WTC11 (cell line): ENCODE measurements at regions not wholly inside any gene's neighbourhood (a gene's known extent, or its start where the extent isn't known, plus 50 kb on each side); places are given as distances from the start of the nearest gene placed in this dataset.

ENCODE experiments used
- ATAC-seq: fragments of 200-7000 bp; cut with Tn5 transposase; 2 replicates; pipeline ENCODE4 v1.10.0; 2021; ENCODE audit warnings: mild to moderate bottlenecking, moderate library complexity
- CTCF ChIA-PET: fragments of 300-600 bp; sonication (Branson Sonifier 250); formaldehyde crosslinking; loops from one replicate; lab custom pipeline; 2021; ENCODE audit warnings: antibody characterized with exemption; lab: Charles Lee
- POLR2A ChIA-PET: fragments of 350-600 bp; sonication (Branson Sonifier 250); formaldehyde crosslinking; loops from one replicate; lab custom pipeline; 2021; ENCODE audit warnings: antibody characterized with exemption; lab: Charles Lee
- DNase-seq: peaks from one replicate; pipeline ENCODE4 v3.0.0; 2021; ENCODE audit warnings: low spot score
- H3K27ac Mint-ChIP-seq: 2 replicates; pipeline ENCODE4 v1.8.0; 2021; ENCODE audit warnings: mixed read lengths
- H3K27me3 Mint-ChIP-seq: 2 replicates; pipeline ENCODE4 v1.8.0; 2021; ENCODE audit warnings: low read depth, mild to moderate bottlenecking, moderate library complexity, mixed read lengths
- H3K36me3 Mint-ChIP-seq: 2 replicates; pipeline ENCODE4 v1.8.0; 2021; ENCODE audit warnings: mixed read lengths
- H3K4me1 Mint-ChIP-seq: 2 replicates; pipeline ENCODE4 v1.8.0; 2022; ENCODE audit warnings: mixed read lengths
- H3K4me3 Mint-ChIP-seq: 2 replicates; pipeline ENCODE4 v1.8.0; 2021; ENCODE audit warnings: mild to moderate bottlenecking, moderate library complexity, mixed read lengths
- H3K9me3 Mint-ChIP-seq: 2 replicates; pipeline ENCODE4 v1.8.0; 2021; ENCODE audit warnings: mixed read lengths
- ARID4B ChIP-seq: sonication (generic); formaldehyde crosslinking; IDR thresholded peaks from 2 replicates; pipeline ENCODE4 v1.8.0; 2023; ENCODE audit warnings: missing genetic modification reagents, mild to moderate bottlenecking, borderline replicate concordance
- ATF1 ChIP-seq: sonication (generic); formaldehyde crosslinking; IDR thresholded peaks from 2 replicates; pipeline ENCODE4 v1.8.1; 2023; ENCODE audit warnings: mild to moderate bottlenecking, moderate library complexity, missing genetic modification reagents
- E2F5 ChIP-seq: sonication (generic); formaldehyde crosslinking; IDR thresholded peaks from 2 replicates; pipeline ENCODE4 v1.8.1; 2022; ENCODE audit warnings: mild to moderate bottlenecking, moderate library complexity, missing genetic modification reagents
- ERG ChIP-seq: fragments of 250-450 bp; sonication (Bioruptor Pico); IDR thresholded peaks from 2 replicates; pipeline ENCODE4 v1.8.0; 2021; ENCODE audit warnings: mild to moderate bottlenecking
- ETV6 ChIP-seq: sonication (generic); formaldehyde crosslinking; IDR thresholded peaks from 2 replicates; pipeline ENCODE4 v1.8.1; 2022; ENCODE audit warnings: mild to moderate bottlenecking, missing genetic modification reagents
- GTF2I ChIP-seq: fragments of 250-450 bp; sonication (Bioruptor Pico); conservative IDR thresholded peaks from 2 replicates; pipeline ENCODE4 v1.4.0; 2021; ENCODE audit warnings: mild to moderate bottlenecking
- HMGA2 ChIP-seq: fragments of 250-450 bp; sonication (Bioruptor Pico); IDR thresholded peaks from 2 replicates; pipeline ENCODE4 v1.4.0; 2021; ENCODE audit warnings: mild to moderate bottlenecking, moderate library complexity
- HMGXB4 ChIP-seq: sonication (generic); formaldehyde crosslinking; IDR thresholded peaks from 2 replicates; pipeline ENCODE4 v1.8.1; 2023; ENCODE audit warnings: mild to moderate bottlenecking, moderate library complexity, missing genetic modification reagents
- JAZF1 ChIP-seq: fragments of 250-450 bp; sonication (Bioruptor Pico); IDR thresholded peaks from 2 replicates; pipeline ENCODE4 v1.9.0; 2021; ENCODE audit warnings: moderate library complexity, mild to moderate bottlenecking, inconsistent platforms
- OVOL2 ChIP-seq: fragments of 250-450 bp; sonication (Bioruptor Pico); IDR thresholded peaks from 2 replicates; pipeline ENCODE4 v1.9.0; 2021; ENCODE audit warnings: mild to moderate bottlenecking, borderline replicate concordance
- RELA ChIP-seq: sonication (generic); formaldehyde crosslinking; IDR thresholded peaks from 2 replicates; pipeline ENCODE4 v1.8.1; 2022; ENCODE audit warnings: missing genetic modification reagents, mild to moderate bottlenecking, borderline replicate concordance
- USF2 ChIP-seq: sonication (generic); formaldehyde crosslinking; IDR thresholded peaks from 2 replicates; pipeline ENCODE4 v1.8.1; 2023; ENCODE audit warnings: mild to moderate bottlenecking, missing genetic modification reagents, moderate library complexity
- ZNF121 ChIP-seq: sonication (generic); formaldehyde crosslinking; IDR thresholded peaks from 2 replicates; pipeline ENCODE4 v1.8.0; 2023; ENCODE audit warnings: missing genetic modification reagents
- ZNF512 ChIP-seq: sonication (generic); formaldehyde crosslinking; IDR thresholded peaks from 2 replicates; pipeline ENCODE4 v1.8.1; 2022; ENCODE audit warnings: missing genetic modification reagents, borderline replicate concordance
- ZNF671 ChIP-seq: fragments of 250-450 bp; sonication (Bioruptor Pico); IDR thresholded peaks from 2 replicates; pipeline ENCODE4 v1.8.0; 2021; ENCODE audit warnings: mild to moderate bottlenecking
- ZSCAN18 ChIP-seq: fragments of 250-450 bp; sonication (Bioruptor Pico); IDR thresholded peaks from 2 replicates; pipeline ENCODE4 v2.1.2; 2022; ENCODE audit warnings: mild to moderate bottlenecking, moderate library complexity

GRCh38 chr2:7348761-7349160 is 431.5 kb downstream of the RNF144A start (continued):
- no peak for TF ChIP-seq ARID4B

- no peak for TF ChIP-seq JAZF1 (CRISPR knock-in tag)
- no peak for TF ChIP-seq E2F5 (CRISPR knock-in tag)
- TF ChIP-seq OVOL2 (CRISPR knock-in tag), result no peak
- TF ChIP-seq ZNF512 (CRISPR knock-in tag), result no peak
- TF ChIP-seq ZSCAN18 (CRISPR knock-in tag), result no peak
- TF ChIP-seq ATF1 (CRISPR knock-in tag), result no peak
- TF ChIP-seq USF2 (CRISPR knock-in tag), result no peak
- TF ChIP-seq HMGA2, result no peak
- no peak for TF ChIP-seq GTF2I (CRISPR knock-in tag)
- no peak for TF ChIP-seq ZNF121 (CRISPR knock-in tag)
- no peak for TF ChIP-seq RELA (CRISPR knock-in tag)
- no peak for TF ChIP-seq ETV6 (CRISPR knock-in tag)
- no peak for TF ChIP-seq HMGXB4 (CRISPR knock-in tag)
- no peak for TF ChIP-seq ERG (CRISPR knock-in tag)
- no peak for TF ChIP-seq ZNF671 (CRISPR knock-in tag)
- Mint-ChIP-seq H3K4me1 (no peaks in the 10 kb centered on the region), H3K27me3 (no peaks in the 10 kb centered on the region), H3K36me3 (no peaks in the 10 kb centered on the region), H3K4me3 (no peak overlapping the region), H3K9me3 (peaks cover 5% of the 10 kb centered on the region), H3K27ac (no peak overlapping the region)
- ATAC-seq, result no peak
- CTCF ChIA-PET, result interaction anchor here (0.6 kb wide), 1 partner anchor 144 kb away, joined by 5 read pairs; no protein-coding TSS in a partner anchor
- POLR2A ChIA-PET, result no interaction called here
- no peak for DNase-seq
These were observed 435.0 kb downstream of the RNF144A start for GRCh38 chr2:7352191-7352590.
